ENCODE measurements at regions not wholly inside any gene's neighbourhood (a gene's known extent, or its start where the extent isn't known, plus 50 kb on each side); places are given as distances from the start of the nearest gene placed in this dataset.

DNA sequence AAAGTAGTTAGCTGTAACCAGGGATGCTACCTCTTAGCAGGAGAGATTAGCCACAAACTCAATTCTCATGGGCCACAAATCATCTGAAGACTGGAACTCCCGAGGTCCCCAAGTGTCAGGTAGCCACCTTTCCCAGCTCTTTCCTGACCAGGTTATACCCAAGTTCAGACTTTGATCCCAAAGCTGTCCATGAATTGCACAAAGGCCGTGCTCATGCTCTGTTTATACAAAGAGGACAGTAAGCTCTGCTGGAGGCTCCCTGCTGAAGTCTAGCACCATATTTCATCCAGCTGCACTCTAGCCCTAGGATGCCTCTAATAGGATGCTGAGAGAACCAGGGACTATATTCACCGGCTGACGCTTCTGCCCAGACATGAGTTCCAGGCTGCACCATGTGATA is 271.0 kb upstream of the ADAMTSL1 start:
- H2AK5ac ChIP-seq (ENCODE audit: low read depth, low read length) = no peak overlapping the region
- no peak overlapping the region for H3K14ac ChIP-seq (ENCODE audit: low read length)
- H4K8ac ChIP-seq (ENCODE audit: low read depth, low read length) = no peak overlapping the region
- no peak overlapping the region for H2BK15ac ChIP-seq (ENCODE audit: low read length)
- no peaks in the 10 kb centered on the region for H3K9me3 ChIP-seq (replicated peaks in 1 of 2; ENCODE audit: control insufficient read depth in 2 of 2, insufficient read depth in 1 of 2, low read depth in 1 of 2, low read length in 2 of 2)
- H2BK5ac ChIP-seq (ENCODE audit: low read length) = no peak overlapping the region
- H3K36me3 ChIP-seq (replicated peaks in 1 of 2; ENCODE audit: control insufficient read depth in 2 of 2, insufficient read depth in 2 of 2, low read length in 2 of 2) = no peaks in the 10 kb centered on the region
- no peak overlapping the region for H3K4me2 ChIP-seq (ENCODE audit: insufficient read depth, low read length, poor library complexity, severe bottlenecking)
- H3K23ac ChIP-seq (ENCODE audit: low read depth, low read length, poor library complexity) = no peak overlapping the region
- H3K79me1 ChIP-seq (ENCODE audit: low read depth, low read length) = no peaks in the 10 kb centered on the region
- H3K18ac ChIP-seq (ENCODE audit: low read length) = no peak overlapping the region
- no peak overlapping the region for H3K9ac ChIP-seq (ENCODE audit: low read depth, low read length, poor library complexity)
- H3K27ac ChIP-seq (replicated peaks; ENCODE audit: low read length) = no peak overlapping the region
- DNase-seq (ENCODE audit: low spot score) = no peak
- no peaks in the 10 kb centered on the region for H3K27me3 ChIP-seq (ENCODE audit: control insufficient read depth in 3 of 3, insufficient read depth in 3 of 3, low read depth in 1 of 3, low read length in 3 of 3)
- H2BK120ac ChIP-seq (ENCODE audit: low read depth, low read length) = no peak overlapping the region
- no peak overlapping the region for H4K91ac ChIP-seq (ENCODE audit: low read depth, low read length, poor library complexity)
- no peak overlapping the region for H3K4ac ChIP-seq (ENCODE audit: low read length)
- no peaks in the 10 kb centered on the region for H3K4me1 ChIP-seq (ENCODE audit: control insufficient read depth in 2 of 2, insufficient read depth in 1 of 2, low read depth in 1 of 2, low read length in 2 of 2)
- no peak overlapping the region for H3K4me3 ChIP-seq (ENCODE audit: low read length in 2 of 2)
- H2BK12ac ChIP-seq (ENCODE audit: low read length) = no peak overlapping the region
- no CpG with 5 or more reads among the region's 4 CpGs for WGBS, 2 donors (ENCODE audit: extremely low coverage in 2 of 2, insufficient read length in 2 of 2, insufficient replicate concordance in 1 of 2)
- H2AFZ ChIP-seq (ENCODE audit: low read length) = no peak overlapping the region

DNA sequence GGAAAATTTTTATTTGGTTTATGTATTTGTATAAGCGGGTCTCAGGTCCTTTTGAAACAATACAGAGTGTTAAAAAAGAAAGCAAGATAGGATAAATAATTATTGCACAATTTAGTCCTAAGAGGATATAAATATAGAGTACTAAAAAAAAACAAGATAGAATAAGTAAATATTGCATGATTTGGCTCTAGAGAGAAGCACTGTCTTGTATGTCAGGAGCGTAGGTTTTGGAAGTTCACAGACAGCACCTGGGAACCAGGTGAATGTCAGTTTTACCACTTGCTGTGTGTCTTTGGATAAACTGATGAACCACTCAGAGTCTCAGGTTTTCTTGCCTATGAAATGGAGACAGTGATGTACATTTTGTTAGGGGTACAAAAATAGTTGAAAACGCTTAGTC is 266.2 kb upstream of the ADAMTSL1 start:
- H3K4me2 ChIP-seq (ENCODE audit: insufficient read depth, low read length, poor library complexity, severe bottlenecking) = no peak overlapping the region
- H3K27ac ChIP-seq (replicated peaks; ENCODE audit: low read length) = no peak overlapping the region
- H2BK12ac ChIP-seq (ENCODE audit: low read length) = no peak overlapping the region
- no peak overlapping the region for H2BK5ac ChIP-seq (ENCODE audit: low read length)
- no peak for DNase-seq (ENCODE audit: low spot score)
- H4K91ac ChIP-seq (ENCODE audit: low read depth, low read length, poor library complexity) = no peak overlapping the region
- no peak overlapping the region for H3K14ac ChIP-seq (ENCODE audit: low read length)
- no peak overlapping the region for H2AK5ac ChIP-seq (ENCODE audit: low read depth, low read length)
- H2BK15ac ChIP-seq (ENCODE audit: low read length) = no peak overlapping the region
- no peak overlapping the region for H3K18ac ChIP-seq (ENCODE audit: low read length)
- H4K8ac ChIP-seq (ENCODE audit: low read depth, low read length) = no peak overlapping the region
- H3K4ac ChIP-seq (ENCODE audit: low read length) = no peak overlapping the region
- H3K23ac ChIP-seq (ENCODE audit: low read depth, low read length, poor library complexity) = no peak overlapping the region
- no peaks in the 10 kb centered on the region for H3K9me3 ChIP-seq (replicated peaks in 1 of 2; ENCODE audit: control insufficient read depth in 2 of 2, insufficient read depth in 1 of 2, low read depth in 1 of 2, low read length in 2 of 2)
- H3K4me1 ChIP-seq (ENCODE audit: control insufficient read depth in 2 of 2, insufficient read depth in 1 of 2, low read depth in 1 of 2, low read length in 2 of 2) = no peaks in the 10 kb centered on the region
- H3K79me1 ChIP-seq (ENCODE audit: low read depth, low read length) = no peaks in the 10 kb centered on the region
- no peak overlapping the region for H2AFZ ChIP-seq (ENCODE audit: low read length)
- WGBS, 2 donors (ENCODE audit: extremely low coverage in 2 of 2, insufficient read length in 2 of 2, insufficient replicate concordance in 1 of 2) = no CpG with 5 or more reads among the region's 3 CpGs
- no peak overlapping the region for H3K9ac ChIP-seq (ENCODE audit: low read depth, low read length, poor library complexity)
- H2BK120ac ChIP-seq (ENCODE audit: low read depth, low read length) = no peak overlapping the region
- H3K27me3 ChIP-seq (ENCODE audit: control insufficient read depth in 3 of 3, insufficient read depth in 3 of 3, low read depth in 1 of 3, low read length in 3 of 3) = no peaks in the 10 kb centered on the region
- H3K4me3 ChIP-seq (ENCODE audit: low read length in 2 of 2) = no peak overlapping the region
- H3K36me3 ChIP-seq (replicated peaks in 1 of 2; ENCODE audit: control insufficient read depth in 2 of 2, insufficient read depth in 2 of 2, low read length in 2 of 2) = no peaks in the 10 kb centered on the region

DNA sequence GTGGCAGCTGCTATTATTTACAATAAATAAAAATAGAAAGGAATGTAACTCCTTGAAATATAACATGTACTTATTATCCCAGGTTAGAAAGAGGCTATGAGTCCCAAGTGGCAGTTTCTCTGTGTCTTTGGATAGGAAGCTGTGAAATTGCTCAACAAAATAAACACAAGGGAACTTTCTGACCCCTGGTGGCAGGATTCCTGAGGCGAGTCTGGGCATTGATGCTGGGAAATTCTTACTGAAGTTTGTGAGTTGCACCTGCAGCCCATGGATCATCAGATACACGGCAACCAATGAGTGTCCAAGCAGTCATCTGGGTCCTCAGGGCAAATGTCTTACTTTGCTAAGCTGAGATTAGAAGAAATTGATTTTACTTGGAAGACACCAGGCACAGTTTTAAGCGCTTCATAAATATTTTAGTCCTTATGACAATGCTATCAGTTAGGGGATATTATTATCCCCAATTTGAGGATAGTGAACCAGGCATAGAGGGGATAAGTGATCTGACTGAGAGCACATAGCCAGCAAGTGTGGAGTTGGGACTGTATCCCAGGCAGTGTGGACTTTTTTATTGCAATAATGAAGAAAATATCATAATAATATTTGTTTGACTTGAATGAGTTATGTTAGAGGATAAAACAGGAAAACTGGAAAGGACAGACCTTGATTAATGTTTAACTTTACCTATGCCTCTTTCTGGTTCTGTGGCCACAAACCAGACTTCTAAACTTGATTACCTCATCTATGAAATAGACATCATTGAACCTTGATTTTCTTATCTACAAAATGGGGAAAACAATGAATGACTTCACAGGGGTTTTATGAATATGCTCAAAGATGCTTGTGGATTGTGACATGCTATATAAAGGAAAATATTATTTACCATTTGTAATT is 265.5 kb upstream of the ADAMTSL1 start:
- peak; percentile 53 for DNase-seq (ENCODE audit: low spot score)
- H2BK120ac ChIP-seq (ENCODE audit: low read depth, low read length) = no peak overlapping the region
- H3K4me2 ChIP-seq (ENCODE audit: insufficient read depth, low read length, poor library complexity, severe bottlenecking) = no peak overlapping the region
- H2BK15ac ChIP-seq (ENCODE audit: low read length) = no peak overlapping the region
- H2AK5ac ChIP-seq (ENCODE audit: low read depth, low read length) = no peak overlapping the region
- no peaks in the 10 kb centered on the region for H3K9me3 ChIP-seq (replicated peaks in 1 of 2; ENCODE audit: control insufficient read depth in 2 of 2, insufficient read depth in 1 of 2, low read depth in 1 of 2, low read length in 2 of 2)
- no peaks in the 10 kb centered on the region for H3K36me3 ChIP-seq (replicated peaks in 1 of 2; ENCODE audit: control insufficient read depth in 2 of 2, insufficient read depth in 2 of 2, low read length in 2 of 2)
- no peak overlapping the region for H3K14ac ChIP-seq (ENCODE audit: low read length)
- no peak overlapping the region for H3K9ac ChIP-seq (ENCODE audit: low read depth, low read length, poor library complexity)
- no peak overlapping the region for H3K23ac ChIP-seq (ENCODE audit: low read depth, low read length, poor library complexity)
- H2BK12ac ChIP-seq (ENCODE audit: low read length) = no peak overlapping the region
- no CpG with 5 or more reads among the region's 3 CpGs for WGBS, 2 donors (ENCODE audit: extremely low coverage in 2 of 2, insufficient read length in 2 of 2, insufficient replicate concordance in 1 of 2)
- no peaks in the 10 kb centered on the region for H3K4me1 ChIP-seq (ENCODE audit: control insufficient read depth in 2 of 2, insufficient read depth in 1 of 2, low read depth in 1 of 2, low read length in 2 of 2)
- no peaks in the 10 kb centered on the region for H3K27me3 ChIP-seq (ENCODE audit: control insufficient read depth in 3 of 3, insufficient read depth in 3 of 3, low read depth in 1 of 3, low read length in 3 of 3)
- no peak overlapping the region for H3K18ac ChIP-seq (ENCODE audit: low read length)
- no peak overlapping the region for H3K4ac ChIP-seq (ENCODE audit: low read length)
- H4K8ac ChIP-seq (ENCODE audit: low read depth, low read length) = no peak overlapping the region
- H3K79me1 ChIP-seq (ENCODE audit: low read depth, low read length) = no peaks in the 10 kb centered on the region
- no peak overlapping the region for H2BK5ac ChIP-seq (ENCODE audit: low read length)
- no peak overlapping the region for H3K4me3 ChIP-seq (ENCODE audit: low read length in 2 of 2)
- H2AFZ ChIP-seq (ENCODE audit: low read length) = no peak overlapping the region
- H4K91ac ChIP-seq (ENCODE audit: low read depth, low read length, poor library complexity) = no peak overlapping the region
- no peak overlapping the region for H3K27ac ChIP-seq (replicated peaks; ENCODE audit: low read length)

DNA sequence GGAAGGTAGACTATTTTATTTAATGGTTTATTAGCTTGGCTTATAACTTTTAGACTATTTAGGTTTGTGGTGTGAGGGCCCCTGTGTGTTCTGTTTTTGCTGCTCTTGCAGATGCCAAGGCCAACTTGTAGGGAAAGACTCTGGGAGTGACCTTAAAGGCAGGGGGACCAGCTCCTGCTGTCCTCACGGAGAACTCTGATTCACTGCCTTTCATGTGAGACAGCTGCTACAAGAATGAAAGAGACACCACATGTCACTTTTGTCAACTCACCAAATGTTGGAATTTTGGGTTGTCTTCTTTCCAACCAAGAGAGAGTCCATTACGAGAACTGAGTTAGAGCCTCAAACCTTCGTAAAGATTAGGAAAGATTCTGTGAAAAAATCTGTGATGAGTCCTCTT is 258.3 kb upstream of the ADAMTSL1 start:
- Histone ChIP-seq H3K4ac (ENCODE audit: low read length) (no peak overlapping the region), H2BK5ac (ENCODE audit: low read length) (no peak overlapping the region), H2BK12ac (ENCODE audit: low read length) (no peak overlapping the region), H3K9ac (ENCODE audit: low read depth, low read length, poor library complexity) (no peak overlapping the region), H2AFZ (ENCODE audit: low read length) (no peak overlapping the region), H4K91ac (ENCODE audit: low read depth, low read length, poor library complexity) (no peak overlapping the region), H3K4me3 (ENCODE audit: low read length in 2 of 2) (no peak overlapping the region), H3K79me1 (ENCODE audit: low read depth, low read length) (no peaks in the 10 kb centered on the region), H3K18ac (ENCODE audit: low read length) (no peak overlapping the region), H4K8ac (ENCODE audit: low read depth, low read length) (no peak overlapping the region), H3K9me3 (replicated peaks in 1 of 2; ENCODE audit: control insufficient read depth in 2 of 2, insufficient read depth in 1 of 2, low read depth in 1 of 2, low read length in 2 of 2) (no peaks in the 10 kb centered on the region), H3K27me3 (ENCODE audit: control insufficient read depth in 3 of 3, insufficient read depth in 3 of 3, low read depth in 1 of 3, low read length in 3 of 3) (no peaks in the 10 kb centered on the region), H3K27ac (replicated peaks; ENCODE audit: low read length) (no peak overlapping the region), H3K4me1 (ENCODE audit: control insufficient read depth in 2 of 2, insufficient read depth in 1 of 2, low read depth in 1 of 2, low read length in 2 of 2) (no peaks in the 10 kb centered on the region), H3K14ac (ENCODE audit: low read length) (no peak overlapping the region), H3K4me2 (ENCODE audit: insufficient read depth, low read length, poor library complexity, severe bottlenecking) (no peak overlapping the region), H3K23ac (ENCODE audit: low read depth, low read length, poor library complexity) (no peak overlapping the region), H2BK15ac (ENCODE audit: low read length) (no peak overlapping the region), H2AK5ac (ENCODE audit: low read depth, low read length) (no peak overlapping the region), H2BK120ac (ENCODE audit: low read depth, low read length) (no peak overlapping the region), H3K36me3 (replicated peaks in 1 of 2; ENCODE audit: control insufficient read depth in 2 of 2, insufficient read depth in 2 of 2, low read length in 2 of 2) (no peaks in the 10 kb centered on the region)
- no peak for DNase-seq (ENCODE audit: low spot score)
- no CpG with 5 or more reads among the region's 3 CpGs for WGBS, 2 donors (ENCODE audit: extremely low coverage in 2 of 2, insufficient read length in 2 of 2, insufficient replicate concordance in 1 of 2)
